A673 (cell line): ENCODE measurements at regions not wholly inside any gene's neighbourhood (a gene's known extent, or its start where the extent isn't known, plus 50 kb on each side); places are given as distances from the start of the nearest gene placed in this dataset.

Experiments
- CTCF ChIP-seq: fragments of 300-800, 200-600 bp; sonication (generic); conservative IDR thresholded peaks from 2 replicates; pipeline ENCODE4 v1.5.1; 2017; ENCODE audit warnings: low read depth, mild to moderate bottlenecking, antibody characterized with exemption, low read length, moderate library complexity, mixed read lengths
- EZH2 ChIP-seq: fragments of 200-600 bp; sonication (generic); IDR thresholded peaks from 2 replicates; pipeline ENCODE4 v1.6.1; 2017; ENCODE audit warnings: borderline replicate concordance, low read depth, mild to moderate bottlenecking, mixed read lengths, antibody characterized with exemption, low read length; ENCODE audit not compliant: poor library complexity, severe bottlenecking

GRCh38 chr5:126366199-126366560 lies 57.0 kb upstream of the GRAMD2B start:
- TF ChIP-seq CTCF, result no peak
- no peak for TF ChIP-seq EZH2
